ENCODE measurements at regions not wholly inside any gene's neighbourhood (a gene's known extent, or its start where the extent isn't known, plus 50 kb on each side); places are given as distances from the start of the nearest gene placed in this dataset.

DNA sequence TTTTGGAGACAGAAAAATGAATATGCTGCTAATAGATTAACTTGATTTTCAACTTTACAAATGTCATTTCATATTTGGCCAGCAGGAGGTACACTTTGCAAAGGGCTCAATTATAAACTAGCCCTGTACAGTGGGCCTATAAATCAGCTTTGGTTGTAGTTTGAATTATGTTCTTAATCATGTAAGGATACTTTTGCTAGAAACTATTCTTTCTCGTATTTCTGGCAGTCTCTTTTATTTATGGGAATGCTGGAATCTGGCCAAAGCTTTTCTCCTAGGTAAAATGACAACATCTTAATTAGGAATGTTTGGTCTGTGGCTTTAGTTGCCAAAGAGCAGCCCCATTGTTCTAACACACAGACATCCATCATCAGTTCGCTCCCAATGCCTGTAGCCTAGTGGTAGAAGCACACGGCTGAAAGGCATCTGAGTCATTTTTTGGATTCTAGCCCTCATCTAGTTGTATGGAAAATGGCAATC is 1322.3 kb upstream of the SEL1L start:
- peak in 1 of 2 donors; percentile 8 for TF ChIP-seq POLR2AphosphoS5 (IDR thresholded peaks at IDR 0.05; ENCODE audit: insufficient read depth in 1 of 2, low read depth in 1 of 2)
- TF ChIP-seq, protein P1, sequence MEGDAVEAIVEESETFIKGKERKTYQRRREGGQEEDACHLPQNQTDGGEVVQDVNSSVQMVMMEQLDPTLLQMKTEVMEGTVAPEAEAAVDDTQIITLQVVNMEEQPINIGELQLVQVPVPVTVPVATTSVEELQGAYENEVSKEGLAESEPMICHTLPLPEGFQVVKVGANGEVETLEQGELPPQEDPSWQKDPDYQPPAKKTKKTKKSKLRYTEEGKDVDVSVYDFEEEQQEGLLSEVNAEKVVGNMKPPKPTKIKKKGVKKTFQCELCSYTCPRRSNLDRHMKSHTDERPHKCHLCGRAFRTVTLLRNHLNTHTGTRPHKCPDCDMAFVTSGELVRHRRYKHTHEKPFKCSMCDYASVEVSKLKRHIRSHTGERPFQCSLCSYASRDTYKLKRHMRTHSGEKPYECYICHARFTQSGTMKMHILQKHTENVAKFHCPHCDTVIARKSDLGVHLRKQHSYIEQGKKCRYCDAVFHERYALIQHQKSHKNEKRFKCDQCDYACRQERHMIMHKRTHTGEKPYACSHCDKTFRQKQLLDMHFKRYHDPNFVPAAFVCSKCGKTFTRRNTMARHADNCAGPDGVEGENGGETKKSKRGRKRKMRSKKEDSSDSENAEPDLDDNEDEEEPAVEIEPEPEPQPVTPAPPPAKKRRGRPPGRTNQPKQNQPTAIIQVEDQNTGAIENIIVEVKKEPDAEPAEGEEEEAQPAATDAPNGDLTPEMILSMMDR (IDR thresholded peaks at IDR 0.05): no peak

Measured in vagina (tissue), 2 donors.